ENCODE measurements at regions not wholly inside any gene's neighbourhood (a gene's known extent, or its start where the extent isn't known, plus 50 kb on each side); places are given as distances from the start of the nearest gene placed in this dataset.

DNA sequence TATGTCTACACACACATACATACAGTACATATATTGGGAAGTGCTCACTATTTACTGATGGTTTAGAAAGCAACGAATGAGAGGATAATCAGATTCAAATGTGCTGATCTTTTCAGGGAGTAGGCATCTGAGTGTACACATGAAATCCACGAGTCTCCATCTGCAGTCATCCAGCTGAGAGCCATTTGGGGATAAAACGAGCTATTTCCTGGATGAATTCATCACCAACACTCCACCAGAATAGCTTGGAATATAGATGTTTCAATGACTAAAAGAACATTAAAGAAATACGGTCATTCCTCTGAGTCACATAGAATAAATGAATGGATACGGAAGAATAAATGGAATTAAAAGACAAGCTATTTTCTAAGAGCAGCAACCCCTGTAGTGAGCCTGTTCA lies 721.6 kb upstream of the ARGLU1 start:
- no peaks in the 10 kb centered on the region for H3K4me1 Mint-ChIP-seq
- H3K4me3 ChIP-seq (ENCODE audit: low read length), result no peak overlapping the region
- TF ChIP-seq, protein P1, sequence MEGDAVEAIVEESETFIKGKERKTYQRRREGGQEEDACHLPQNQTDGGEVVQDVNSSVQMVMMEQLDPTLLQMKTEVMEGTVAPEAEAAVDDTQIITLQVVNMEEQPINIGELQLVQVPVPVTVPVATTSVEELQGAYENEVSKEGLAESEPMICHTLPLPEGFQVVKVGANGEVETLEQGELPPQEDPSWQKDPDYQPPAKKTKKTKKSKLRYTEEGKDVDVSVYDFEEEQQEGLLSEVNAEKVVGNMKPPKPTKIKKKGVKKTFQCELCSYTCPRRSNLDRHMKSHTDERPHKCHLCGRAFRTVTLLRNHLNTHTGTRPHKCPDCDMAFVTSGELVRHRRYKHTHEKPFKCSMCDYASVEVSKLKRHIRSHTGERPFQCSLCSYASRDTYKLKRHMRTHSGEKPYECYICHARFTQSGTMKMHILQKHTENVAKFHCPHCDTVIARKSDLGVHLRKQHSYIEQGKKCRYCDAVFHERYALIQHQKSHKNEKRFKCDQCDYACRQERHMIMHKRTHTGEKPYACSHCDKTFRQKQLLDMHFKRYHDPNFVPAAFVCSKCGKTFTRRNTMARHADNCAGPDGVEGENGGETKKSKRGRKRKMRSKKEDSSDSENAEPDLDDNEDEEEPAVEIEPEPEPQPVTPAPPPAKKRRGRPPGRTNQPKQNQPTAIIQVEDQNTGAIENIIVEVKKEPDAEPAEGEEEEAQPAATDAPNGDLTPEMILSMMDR (conservative IDR thresholded peaks at IDR 0.05), result no peak
- H3K27ac Mint-ChIP-seq, result no peak overlapping the region
- no peak overlapping the region for H3K4me3 Mint-ChIP-seq
- H3K27me3 ChIP-seq (ENCODE audit: control insufficient read depth, insufficient read depth, low read length, poor library complexity, severe bottlenecking), result no peaks in the 10 kb centered on the region
- H3K27ac ChIP-seq (ENCODE audit: low read depth, low read length), result no peak overlapping the region
- no peak for DNase-seq
- no peaks in the 10 kb centered on the region for H3K36me3 Mint-ChIP-seq (ENCODE audit: low read depth)
- H3K9ac ChIP-seq (ENCODE audit: extremely low read depth, low read length, poor library complexity, severe bottlenecking), result no peak overlapping the region
- no peaks in the 10 kb centered on the region for H3K4me1 ChIP-seq (ENCODE audit: control insufficient read depth, insufficient read depth, low read length)
- no peaks in the 10 kb centered on the region for H3K27me3 Mint-ChIP-seq (ENCODE audit: insufficient read depth)
- peaks cover 5% of the 10 kb centered on the region for H3K9me3 Mint-ChIP-seq
- 89 to 90% methylated on average over 3 to 5 of the region's 5 CpGs for WGBS, 2 experiments (ENCODE audit: insufficient coverage in 1 of 2, insufficient read length in 1 of 2)
- no peaks in the 10 kb centered on the region for H3K36me3 ChIP-seq (ENCODE audit: control insufficient read depth, insufficient read depth, low read length)
- H3K9me3 ChIP-seq (ENCODE audit: control insufficient read depth, low read length), result no peaks in the 10 kb centered on the region

DNA sequence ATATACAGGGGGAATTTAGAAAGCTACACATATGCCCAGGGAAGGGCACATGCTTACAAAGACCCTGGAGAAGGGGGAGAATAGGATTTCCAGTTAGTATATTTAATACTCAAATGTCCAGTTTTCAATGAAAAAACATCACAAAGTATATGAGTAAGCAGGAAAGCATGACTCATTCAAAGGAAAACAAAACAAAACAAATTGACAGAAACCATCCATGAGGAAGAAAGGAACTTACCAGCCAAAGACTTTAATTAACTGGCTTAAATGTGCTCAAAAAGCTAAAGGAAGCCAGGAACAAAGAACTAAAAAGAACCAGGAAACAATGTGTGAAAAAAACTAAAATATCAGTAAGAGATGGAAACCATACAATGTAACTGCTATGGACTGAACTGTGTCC lies 716.2 kb upstream of the ARGLU1 start:
- peaks cover 5% of the 10 kb centered on the region for H3K9me3 Mint-ChIP-seq
- no peak overlapping the region for H3K27ac Mint-ChIP-seq
- H3K4me1 ChIP-seq (ENCODE audit: control insufficient read depth, insufficient read depth, low read length), result no peaks in the 10 kb centered on the region
- no peak overlapping the region for H3K27ac ChIP-seq (ENCODE audit: low read depth, low read length)
- no peaks in the 10 kb centered on the region for H3K36me3 ChIP-seq (ENCODE audit: control insufficient read depth, insufficient read depth, low read length)
- TF ChIP-seq, protein P1 (conservative IDR thresholded peaks at IDR 0.05), result no peak
- no peak overlapping the region for H3K4me3 ChIP-seq (ENCODE audit: low read length)
- H3K27me3 ChIP-seq (ENCODE audit: control insufficient read depth, insufficient read depth, low read length, poor library complexity, severe bottlenecking), result no peaks in the 10 kb centered on the region
- no peaks in the 10 kb centered on the region for H3K4me1 Mint-ChIP-seq
- H3K27me3 Mint-ChIP-seq (ENCODE audit: insufficient read depth), result no peaks in the 10 kb centered on the region
- H3K4me3 Mint-ChIP-seq, result no peak overlapping the region
- no peak for DNase-seq
- H3K9me3 ChIP-seq (ENCODE audit: control insufficient read depth, low read length), result no peaks in the 10 kb centered on the region
- H3K36me3 Mint-ChIP-seq (ENCODE audit: low read depth), result no peaks in the 10 kb centered on the region
- H3K9ac ChIP-seq (ENCODE audit: extremely low read depth, low read length, poor library complexity, severe bottlenecking), result no peak overlapping the region

GRCh38 chr13:107277911-107278310 lies 710.0 kb upstream of the ARGLU1 start:
- Histone ChIP-seq H3K4me1 (ENCODE audit: control insufficient read depth, insufficient read depth, low read length) (no peaks in the 10 kb centered on the region), H3K9me3 (ENCODE audit: control insufficient read depth, low read length) (no peaks in the 10 kb centered on the region), H3K4me3 (ENCODE audit: low read length) (no peak overlapping the region), H3K27ac (ENCODE audit: low read depth, low read length) (no peak overlapping the region), H3K27me3 (ENCODE audit: control insufficient read depth, insufficient read depth, low read length, poor library complexity, severe bottlenecking) (no peaks in the 10 kb centered on the region), H3K9ac (ENCODE audit: extremely low read depth, low read length, poor library complexity, severe bottlenecking) (no peak overlapping the region), H3K36me3 (ENCODE audit: control insufficient read depth, insufficient read depth, low read length) (no peaks in the 10 kb centered on the region)
- 94 to 96% methylated on average over 5 to 6 of the region's 6 CpGs for WGBS, 2 experiments (ENCODE audit: insufficient coverage in 1 of 2, insufficient read length in 1 of 2)
- Mint-ChIP-seq H3K36me3 (ENCODE audit: low read depth) (no peaks in the 10 kb centered on the region), H3K9me3 (no peaks in the 10 kb centered on the region), H3K4me3 (no peak overlapping the region), H3K27ac (no peak overlapping the region), H3K4me1 (no peaks in the 10 kb centered on the region), H3K27me3 (ENCODE audit: insufficient read depth) (no peaks in the 10 kb centered on the region)
- TF ChIP-seq, protein P1 (conservative IDR thresholded peaks at IDR 0.05), result no peak
- no peak for DNase-seq
